Lower lobe of right lung (tissue), 2 donors: ENCODE measurements at regions not wholly inside any gene's neighbourhood (a gene's known extent, or its start where the extent isn't known, plus 50 kb on each side); places are given as distances from the start of the nearest gene placed in this dataset.

ENCODE experiments used
- ATAC-seq, 2 donors: fragments of 200-7000 bp; cut with Tn5 transposase; one replicate each; pipeline ENCODE4 v1.9.1; 2020 to 2022; ENCODE audit warnings: mild to moderate bottlenecking in 2 of 2, moderate library complexity in 2 of 2
- DNase-seq: peaks from one replicate; pipeline ENCODE4 v3.0.0-alpha.2; 2020
- H3K27ac ChIP-seq: fragments of 200-600 bp; one replicate; pipeline ENCODE4 v1.8.0; 2022
- H3K27me3 ChIP-seq: fragments of 200-600 bp; one replicate; pipeline ENCODE4 v1.8.0; 2022; ENCODE audit warnings: low read depth
- H3K36me3 ChIP-seq: fragments of 200-600 bp; one replicate; pipeline ENCODE4 v1.8.0; 2022; ENCODE audit warnings: mild to moderate bottlenecking
- H3K4me1 ChIP-seq: fragments of 200-600 bp; one replicate; pipeline ENCODE4 v1.8.0; 2022
- H3K4me3 ChIP-seq: fragments of 200-600 bp; one replicate; pipeline ENCODE4 v1.8.0; 2022; ENCODE audit warnings: mild to moderate bottlenecking
- H3K9me3 ChIP-seq: fragments of 200-600 bp; one replicate; pipeline ENCODE4 v1.8.0; 2022
- CTCF ChIP-seq: fragments of 200-600 bp; IDR thresholded peaks from one replicate; pipeline ENCODE4 v1.8.0; 2022; ENCODE audit warnings: antibody characterized with exemption, mild to moderate bottlenecking
- intact Hi-C: fragments of 100-400 bp; cut with DNase I; formaldehyde crosslinking; loops from one replicate; pipeline ENCODE4 v1.11.0; 2022
- donor health status: DM: no; HTN: yes; CAD: no; lungs with severe emphysema.

GRCh38 chr17:77266891-77267341 lies 126.1 kb downstream of the SEC14L1 start:
- Histone ChIP-seq H3K4me1 (peaks cover 5% of the 10 kb centered on the region), H3K9me3 (no peaks in the 10 kb centered on the region), H3K27me3 (no peaks in the 10 kb centered on the region), H3K36me3 (no peaks in the 10 kb centered on the region), H3K4me3 (no peak overlapping the region), H3K27ac (no peak overlapping the region)
- TF ChIP-seq CTCF, result no peak
- intact Hi-C loops, result no loop called here
- no peak for ATAC-seq
- DNase-seq, result no peak

GRCh38 chr17:77269696-77270681 lies 129.2 kb downstream of the SEC14L1 start:
- intact Hi-C loops, result no loop called here
- TF ChIP-seq CTCF, result no peak
- no peak overlapping the region for H3K4me3 ChIP-seq
- H3K4me1 ChIP-seq, result peaks cover 3% of the 10 kb centered on the region
- DNase-seq (no peak), ATAC-seq (peak in 1 of 2 donors; percentile 6)
- H3K27me3 ChIP-seq, result no peaks in the 10 kb centered on the region
- no peaks in the 10 kb centered on the region for H3K36me3 ChIP-seq
- H3K9me3 ChIP-seq, result no peaks in the 10 kb centered on the region
- H3K27ac ChIP-seq, result no peak overlapping the region

DNA sequence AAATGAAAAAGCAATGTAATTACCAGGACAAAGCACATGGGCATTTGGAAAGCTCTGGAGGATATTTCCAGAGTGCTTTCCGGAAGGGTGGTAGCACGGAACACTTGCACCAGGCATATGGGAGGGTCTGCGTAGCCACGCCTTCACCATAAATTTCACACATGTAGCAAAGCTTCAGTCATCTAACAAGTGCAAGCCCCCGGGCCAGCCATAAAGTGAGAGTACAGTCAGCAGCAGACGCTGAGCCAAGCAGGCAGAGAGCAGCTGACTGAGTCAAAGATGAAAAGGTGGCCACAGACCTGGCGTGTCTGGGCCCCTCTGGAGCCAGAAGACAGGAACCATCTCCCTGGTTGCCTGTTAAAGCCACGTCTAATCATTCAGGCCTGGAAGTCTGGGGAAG lies 130.6 kb downstream of the SEC14L1 start:
- Histone ChIP-seq H3K27ac (no peak overlapping the region), H3K4me1 (peaks cover 7% of the 10 kb centered on the region), H3K4me3 (no peak overlapping the region), H3K9me3 (no peaks in the 10 kb centered on the region), H3K27me3 (no peaks in the 10 kb centered on the region), H3K36me3 (no peaks in the 10 kb centered on the region)
- no peak for TF ChIP-seq CTCF
- no peak for ATAC-seq
- no peak for DNase-seq
- intact Hi-C loops, result no loop called here

DNA sequence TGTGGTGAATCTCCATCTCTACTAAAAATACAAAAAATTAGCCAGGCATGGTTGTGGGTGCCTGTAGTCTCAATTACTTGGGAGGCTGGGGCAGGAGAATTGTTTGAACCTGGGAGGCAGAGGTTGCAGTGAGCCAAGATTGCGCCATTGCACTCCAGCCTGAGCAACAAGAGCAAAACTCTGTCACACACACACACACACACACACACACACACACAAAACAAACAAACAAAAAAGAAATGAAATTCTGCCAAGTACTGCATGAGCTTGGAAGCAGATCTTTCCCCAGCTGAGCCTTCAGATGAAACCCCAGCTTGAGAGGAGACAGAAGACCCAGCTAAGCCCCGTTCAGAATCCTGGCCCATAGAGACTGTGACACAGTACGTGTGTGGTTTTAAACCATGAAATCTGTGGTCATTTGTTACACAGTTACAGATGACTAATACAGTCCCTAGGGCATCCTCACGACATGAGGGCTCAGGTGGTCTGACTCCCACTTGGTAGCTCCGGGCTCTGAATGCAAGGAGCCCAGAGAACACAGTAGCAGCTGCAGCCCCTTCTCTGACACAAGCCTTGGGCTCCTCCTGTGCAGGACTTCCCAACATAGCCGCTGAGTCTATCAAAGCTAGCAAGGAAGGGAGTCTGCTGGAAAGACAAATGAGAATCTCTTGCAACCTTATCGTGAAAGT lies 132.8 kb downstream of the SEC14L1 start:
- Histone ChIP-seq H3K4me3 (no peak overlapping the region), H3K27me3 (no peaks in the 10 kb centered on the region), H3K4me1 (peaks cover 7% of the 10 kb centered on the region), H3K9me3 (no peaks in the 10 kb centered on the region), H3K36me3 (no peaks in the 10 kb centered on the region), H3K27ac (no peak overlapping the region)
- TF ChIP-seq CTCF, result no peak
- no peak for ATAC-seq
- DNase-seq, result no peak
- intact Hi-C loops, result no loop called here

DNA sequence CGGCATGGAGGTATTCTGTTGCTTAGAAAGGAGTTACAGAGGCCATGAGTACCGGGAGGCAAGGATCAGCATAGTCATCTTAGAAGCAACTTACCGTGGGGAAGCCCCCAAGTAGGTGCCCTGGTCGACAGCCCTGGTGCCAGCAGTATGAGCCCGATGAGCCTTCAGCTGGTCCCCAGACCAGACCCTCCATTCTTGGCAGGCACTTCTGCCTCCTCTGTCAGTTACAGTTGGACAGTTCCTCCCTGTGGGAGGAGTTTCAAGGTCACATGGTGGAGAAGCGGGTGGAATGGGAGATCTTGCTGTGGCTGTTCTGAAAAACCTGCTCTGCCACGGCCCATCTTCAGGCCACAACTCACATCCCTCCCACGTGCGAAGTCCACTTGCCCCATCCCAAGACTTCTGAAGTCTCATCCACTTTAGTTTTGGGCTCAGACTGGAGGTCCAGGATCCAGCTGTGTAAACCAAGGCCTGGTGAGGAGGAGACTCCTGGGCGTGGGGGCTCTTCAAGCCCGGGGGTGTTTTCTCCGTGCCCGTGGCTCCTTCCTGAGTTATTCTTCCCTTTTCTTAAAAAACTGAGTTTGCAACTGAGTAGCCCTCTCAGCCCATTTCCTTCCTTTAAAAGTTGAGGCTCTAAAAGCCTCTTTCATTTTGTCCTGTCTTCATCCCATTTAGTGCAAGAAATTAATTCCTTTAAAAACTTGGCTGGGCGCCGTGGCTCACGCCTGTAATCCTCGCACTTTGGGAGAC lies 133.5 kb downstream of the SEC14L1 start:
- no peak overlapping the region for H3K27ac ChIP-seq
- no peaks in the 10 kb centered on the region for H3K27me3 ChIP-seq
- DNase-seq, result no peak
- H3K9me3 ChIP-seq, result no peaks in the 10 kb centered on the region
- no peak overlapping the region for H3K4me3 ChIP-seq
- peaks cover 7% of the 10 kb centered on the region for H3K4me1 ChIP-seq
- TF ChIP-seq CTCF, result no peak
- intact Hi-C loops, result no loop called here
- no peaks in the 10 kb centered on the region for H3K36me3 ChIP-seq
- peak in 1 of 2 donors; percentile 45 for ATAC-seq
